Neutrophil (primary cell): ENCODE measurements at regions not wholly inside any gene's neighbourhood (a gene's known extent, or its start where the extent isn't known, plus 50 kb on each side); places are given as distances from the start of the nearest gene placed in this dataset.

ENCODE experiments used
- H3K27ac ChIP-seq: fragments of 200-600 bp; sonication (generic); 2 replicates; pipeline ENCODE4 v1.5.1; 2016; ENCODE audit warnings: mild to moderate bottlenecking, moderate library complexity
- H3K27me3 ChIP-seq: fragments of 200-600 bp; sonication (generic); 2 replicates; pipeline ENCODE4 v1.6.0; 2016; ENCODE audit warnings: mild to moderate bottlenecking
- H3K36me3 ChIP-seq: fragments of 200-600 bp; sonication (generic); 2 replicates; pipeline ENCODE4 v1.5.1; 2017
- H3K4me1 ChIP-seq, 2 experiments: fragments of 200-600 bp in 1 of 2; sonication (generic) in 1 of 2; 1 replicate in 1 of 2; 2 replicates in 1 of 2; pipeline versions ENCODE4 v1.5.1 to v1.6.1; 2013 to 2016; ENCODE audit warnings: low read depth in 1 of 2, low read length in 1 of 2, mild to moderate bottlenecking in 1 of 2, moderate library complexity in 1 of 2; ENCODE audit not compliant: control insufficient read depth in 1 of 2, insufficient read depth in 1 of 2
- H3K4me3 ChIP-seq, 2 experiments: fragments of 200-600 bp in 1 of 2; sonication (generic) in 1 of 2; 1 replicate in 1 of 2; 2 replicates in 1 of 2; pipeline ENCODE4 v1.5.1; 2013 to 2016; ENCODE audit warnings: low read depth in 1 of 2, low read length in 1 of 2, mild to moderate bottlenecking in 1 of 2, moderate library complexity in 1 of 2
- H3K9me3 ChIP-seq: fragments of 200-600 bp; sonication (generic); 2 replicates; pipeline ENCODE4 v1.5.1; 2016
- TF ChIP-seq, protein P1 (sequence below): fragments of 200-600 bp; sonication (generic); IDR thresholded peaks from 2 replicates; pipeline ENCODE4 v1.5.1; 2016; ENCODE audit warnings: antibody characterized with exemption

- H3K36me3 ChIP-seq: no peaks in the 10 kb centered on the region
- H3K27ac ChIP-seq: no peak overlapping the region
- H3K27me3 ChIP-seq: no peaks in the 10 kb centered on the region
- TF ChIP-seq, protein P1, sequence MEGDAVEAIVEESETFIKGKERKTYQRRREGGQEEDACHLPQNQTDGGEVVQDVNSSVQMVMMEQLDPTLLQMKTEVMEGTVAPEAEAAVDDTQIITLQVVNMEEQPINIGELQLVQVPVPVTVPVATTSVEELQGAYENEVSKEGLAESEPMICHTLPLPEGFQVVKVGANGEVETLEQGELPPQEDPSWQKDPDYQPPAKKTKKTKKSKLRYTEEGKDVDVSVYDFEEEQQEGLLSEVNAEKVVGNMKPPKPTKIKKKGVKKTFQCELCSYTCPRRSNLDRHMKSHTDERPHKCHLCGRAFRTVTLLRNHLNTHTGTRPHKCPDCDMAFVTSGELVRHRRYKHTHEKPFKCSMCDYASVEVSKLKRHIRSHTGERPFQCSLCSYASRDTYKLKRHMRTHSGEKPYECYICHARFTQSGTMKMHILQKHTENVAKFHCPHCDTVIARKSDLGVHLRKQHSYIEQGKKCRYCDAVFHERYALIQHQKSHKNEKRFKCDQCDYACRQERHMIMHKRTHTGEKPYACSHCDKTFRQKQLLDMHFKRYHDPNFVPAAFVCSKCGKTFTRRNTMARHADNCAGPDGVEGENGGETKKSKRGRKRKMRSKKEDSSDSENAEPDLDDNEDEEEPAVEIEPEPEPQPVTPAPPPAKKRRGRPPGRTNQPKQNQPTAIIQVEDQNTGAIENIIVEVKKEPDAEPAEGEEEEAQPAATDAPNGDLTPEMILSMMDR: no peak
- H3K4me1 ChIP-seq: no peaks in the 10 kb centered on the region
- H3K4me3 ChIP-seq: no peak overlapping the region
- no peaks in the 10 kb centered on the region for H3K9me3 ChIP-seq
Measured at GRCh38 chr1:10958614-10959013, 53.8 kb upstream of the TARDBP start.

GRCh38 chr1:10960411-10961299 is 51.8 kb upstream of the TARDBP start:
- Histone ChIP-seq H3K27me3 (no peaks in the 10 kb centered on the region), H3K4me3 (no peak overlapping the region), H3K9me3 (no peaks in the 10 kb centered on the region), H3K27ac (no peak overlapping the region), H3K4me1 (peaks cover 9 to 10% of the 10 kb centered on the region in 2 experiments), H3K36me3 (no peaks in the 10 kb centered on the region)
- TF ChIP-seq, protein P1: peak; percentile 81

- H3K4me3 ChIP-seq: no peak overlapping the region
- H3K36me3 ChIP-seq: no peaks in the 10 kb centered on the region
- TF ChIP-seq, protein P1: no peak
- peaks cover 16 to 17% of the 10 kb centered on the region in 2 experiments for H3K4me1 ChIP-seq
- no peaks in the 10 kb centered on the region for H3K27me3 ChIP-seq
- H3K9me3 ChIP-seq: no peaks in the 10 kb centered on the region
- H3K27ac ChIP-seq: no peak overlapping the region
Measured at GRCh38 chr1:10961300-10961833, 51.1 kb upstream of the TARDBP start.

- H3K27ac ChIP-seq: no peak overlapping the region
- no peaks in the 10 kb centered on the region for H3K27me3 ChIP-seq
- TF ChIP-seq, protein P1: no peak
- no peaks in the 10 kb centered on the region for H3K9me3 ChIP-seq
- no peak overlapping the region for H3K4me3 ChIP-seq
- no peaks in the 10 kb centered on the region for H3K36me3 ChIP-seq
- peaks cover 20% of the 10 kb centered on the region in 2 experiments for H3K4me1 ChIP-seq
Measured at GRCh38 chr1:10962483-10962882, 50.0 kb upstream of the TARDBP start.
